SK-N-MC (cell line): ENCODE measurements at regions not wholly inside any gene's neighbourhood (a gene's known extent, or its start where the extent isn't known, plus 50 kb on each side); places are given as distances from the start of the nearest gene placed in this dataset.

ENCODE experiments used
- DNase-seq: peaks from one replicate; pipeline ENCODE4 v3.0.0-alpha.2; 2011; ENCODE audit warnings: low read depth, low spot score
- H3K27ac ChIP-seq: fragments of 200-600 bp; sonication (generic); 2 replicates; pipeline ENCODE4 v1.5.1; 2016; ENCODE audit warnings: mixed run types
- H3K36me3 ChIP-seq: fragments of 200-600 bp; sonication (generic); 2 replicates; pipeline ENCODE4 v1.6.1; 2017; ENCODE audit warnings: antibody characterized with exemption, low read length, mixed read lengths; ENCODE audit not compliant: insufficient read depth
- H3K4me3 ChIP-seq: fragments of 200-600 bp; sonication (generic); 2 replicates; pipeline ENCODE4 v1.5.1; 2016
- H3K9ac ChIP-seq: fragments of 200-600 bp; sonication (generic); 2 replicates; pipeline ENCODE4 v1.8.0; 2017; ENCODE audit warnings: mixed run types, mixed read lengths; ENCODE audit not compliant: insufficient read length
- H3K9me3 ChIP-seq: fragments of 200-600 bp; sonication (generic); 2 replicates; pipeline ENCODE4 v1.6.1; 2017; ENCODE audit warnings: low read depth, mild to moderate bottlenecking, antibody characterized with exemption, low read length, moderate library complexity, mixed read lengths
- EZH2 ChIP-seq: fragments of 200-600 bp; sonication (generic); IDR thresholded peaks from one replicate; pipeline ENCODE4 v1.6.1; 2017; ENCODE audit warnings: antibody characterized with exemption
- FOXP2 ChIP-seq: optimal IDR thresholded peaks from 2 replicates; pipeline ENCODE3; 2011; ENCODE audit warnings: mild to moderate bottlenecking, moderate library complexity; ENCODE audit not compliant: insufficient read depth; ENCODE audit errors: extremely low read length, control extremely low read depth
- POLR2AphosphoS5 ChIP-seq: IDR thresholded peaks from 2 replicates; pipeline ENCODE4 v1.6.1; 2012; ENCODE audit warnings: mild to moderate bottlenecking, low read depth, low read length, borderline replicate concordance

DNA sequence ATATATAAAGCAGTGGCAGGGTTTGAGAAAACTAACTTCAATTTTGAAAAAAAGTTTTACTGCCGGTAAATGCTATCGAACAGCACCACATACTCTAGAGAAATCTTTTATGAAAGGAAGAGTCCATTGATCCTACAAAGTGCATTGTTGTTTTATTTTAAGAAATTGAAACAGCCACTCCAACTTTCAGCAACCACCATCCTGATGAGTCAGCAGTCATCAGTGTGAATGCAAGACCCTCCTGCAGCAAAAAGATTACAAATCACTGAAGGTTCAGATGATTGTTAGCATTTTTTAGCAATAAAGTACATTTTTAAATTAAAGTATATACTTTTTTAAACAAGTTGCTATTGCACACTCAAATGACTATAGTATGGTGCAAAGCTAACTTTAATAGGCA, 1017.7 kb upstream of the CRIM1 start:
- no peak for DNase-seq
- no peak overlapping the region for H3K9ac ChIP-seq
- H3K9me3 ChIP-seq, result no peaks in the 10 kb centered on the region
- H3K27ac ChIP-seq, result no peak overlapping the region
- H3K4me3 ChIP-seq, result no peak overlapping the region
- TF ChIP-seq POLR2AphosphoS5 (no peak), FOXP2 (no peak)
- no peaks in the 10 kb centered on the region for H3K36me3 ChIP-seq

DNA sequence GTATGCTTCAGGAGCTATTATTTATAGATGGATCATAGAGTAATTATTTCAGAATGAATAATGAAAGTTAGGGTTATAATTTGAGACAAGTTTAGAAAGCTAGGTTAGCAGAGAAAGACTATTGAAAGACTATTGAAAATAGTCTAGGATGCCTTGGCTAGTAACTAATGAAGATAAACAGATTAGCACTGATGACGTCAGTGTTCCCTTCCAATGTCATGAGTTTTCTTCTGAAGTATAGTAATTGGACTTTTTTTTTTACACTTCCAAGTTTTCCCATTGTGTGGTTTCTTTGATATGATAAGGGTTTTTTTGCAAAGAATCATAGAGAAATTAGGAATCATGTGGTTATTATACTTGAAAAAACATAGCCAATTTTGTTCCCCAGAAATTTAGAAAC, 1041.5 kb upstream of the CRIM1 start:
- H3K27ac ChIP-seq, result no peak overlapping the region
- TF ChIP-seq EZH2 (no peak), FOXP2 (no peak), POLR2AphosphoS5 (no peak)
- H3K9me3 ChIP-seq, result no peaks in the 10 kb centered on the region
- DNase-seq, result no peak
- H3K4me3 ChIP-seq, result no peak overlapping the region
- H3K36me3 ChIP-seq, result no peaks in the 10 kb centered on the region
- H3K9ac ChIP-seq, result no peak overlapping the region

DNA sequence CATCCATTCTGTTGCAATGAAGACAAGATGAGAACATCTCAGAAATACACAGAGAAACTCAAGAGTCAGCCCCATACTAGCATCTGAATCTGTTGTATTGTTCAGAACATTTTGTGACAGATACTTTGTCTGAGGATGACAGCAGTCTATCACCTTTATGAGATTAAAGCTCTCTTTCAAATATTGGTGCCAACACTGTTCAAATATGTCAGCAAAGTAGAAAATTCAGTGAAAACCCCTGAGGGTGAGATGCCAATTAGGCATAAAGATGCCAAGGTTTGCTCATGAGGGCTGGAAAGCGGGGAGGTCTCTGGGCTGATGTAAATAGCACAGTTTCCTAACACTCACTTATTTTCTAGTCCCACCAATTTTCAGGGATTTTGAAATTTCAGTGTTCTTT, 1054.2 kb upstream of the CRIM1 start:
- Histone ChIP-seq H3K27ac (no peak overlapping the region), H3K4me3 (no peak overlapping the region), H3K36me3 (no peaks in the 10 kb centered on the region), H3K9me3 (no peaks in the 10 kb centered on the region), H3K9ac (no peak overlapping the region)
- no peak for DNase-seq
- TF ChIP-seq FOXP2, result no peak
- TF ChIP-seq POLR2AphosphoS5, result no peak
- no peak for TF ChIP-seq EZH2

DNA sequence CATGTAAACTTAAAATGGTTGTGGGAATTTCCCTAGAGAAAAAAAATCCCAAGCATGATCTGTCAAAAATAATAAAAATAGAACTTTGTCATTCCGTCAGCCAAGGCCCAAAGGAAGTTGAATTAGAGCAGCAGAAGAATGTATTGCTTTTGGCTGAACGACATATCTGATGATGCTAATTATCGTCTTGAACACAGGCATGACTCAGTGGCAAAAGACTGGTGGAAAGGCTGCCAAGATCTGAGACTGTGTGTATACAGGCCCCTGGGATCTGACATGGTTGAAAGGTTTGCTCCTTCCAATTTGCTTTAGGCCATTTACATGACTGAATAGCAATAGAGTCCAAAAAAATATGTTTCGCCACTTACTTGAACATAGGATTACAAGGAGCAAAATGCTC, 1057.1 kb upstream of the CRIM1 start:
- Histone ChIP-seq H3K27ac (no peak overlapping the region), H3K9me3 (no peaks in the 10 kb centered on the region), H3K9ac (no peak overlapping the region), H3K36me3 (no peaks in the 10 kb centered on the region), H3K4me3 (no peak overlapping the region)
- TF ChIP-seq FOXP2 (no peak), EZH2 (no peak), POLR2AphosphoS5 (no peak)
- no peak for DNase-seq

- Histone ChIP-seq H3K36me3 (no peaks in the 10 kb centered on the region), H3K9ac (no peak overlapping the region), H3K9me3 (no peaks in the 10 kb centered on the region), H3K4me3 (no peak overlapping the region), H3K27ac (no peak overlapping the region)
- no peak for DNase-seq
- TF ChIP-seq EZH2, result no peak
- no peak for TF ChIP-seq FOXP2
- TF ChIP-seq POLR2AphosphoS5, result no peak
Observed at GRCh38 chr2:35297403-35297802, 1058.2 kb upstream of the CRIM1 start.

DNA sequence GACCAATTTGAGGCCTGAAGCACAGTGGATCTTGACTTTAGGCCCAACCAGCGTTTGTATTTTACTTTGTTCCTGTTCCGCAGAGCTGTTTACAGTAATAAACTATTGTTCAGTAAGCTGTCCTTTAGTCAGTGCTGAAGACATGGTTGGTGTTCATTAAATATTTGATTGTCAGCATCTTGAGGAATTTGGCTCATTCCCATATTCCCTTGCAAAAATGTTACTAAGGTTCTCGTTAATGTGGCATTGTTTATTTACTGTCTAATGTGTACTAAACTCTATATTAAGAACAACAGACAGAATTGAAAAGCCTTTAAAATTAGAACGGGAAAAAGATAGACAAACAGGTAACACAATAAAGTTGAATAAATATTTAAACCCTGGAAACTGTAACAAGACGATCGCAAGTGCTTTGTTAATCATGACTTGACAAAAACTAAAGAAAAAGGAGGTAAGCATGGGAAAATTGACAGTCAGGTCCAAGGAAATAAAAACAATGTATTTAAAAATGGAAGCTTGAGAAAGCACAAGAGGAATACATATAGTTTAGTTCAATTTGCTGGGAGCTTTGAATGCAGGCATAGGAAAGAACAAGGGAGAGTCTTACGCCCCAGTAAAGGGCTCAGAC, 1060.8 kb upstream of the CRIM1 start:
- H3K36me3 ChIP-seq, result no peaks in the 10 kb centered on the region
- no peak for TF ChIP-seq EZH2
- TF ChIP-seq FOXP2, result no peak
- TF ChIP-seq POLR2AphosphoS5, result no peak
- H3K27ac ChIP-seq, result no peak overlapping the region
- no peak overlapping the region for H3K9ac ChIP-seq
- H3K4me3 ChIP-seq, result no peak overlapping the region
- no peaks in the 10 kb centered on the region for H3K9me3 ChIP-seq
- no peak for DNase-seq

GRCh38 chr2:35293261-35293660, 1062.3 kb upstream of the CRIM1 start:
- Histone ChIP-seq H3K9me3 (no peaks in the 10 kb centered on the region), H3K36me3 (no peaks in the 10 kb centered on the region), H3K27ac (peak overlapping the region; percentile 75), H3K4me3 (peak overlapping the region; percentile 55), H3K9ac (no peak overlapping the region)
- DNase-seq, result no peak
- TF ChIP-seq FOXP2 (no peak), POLR2AphosphoS5 (no peak), EZH2 (no peak)

GRCh38 chr2:35292199-35292598, 1063.4 kb upstream of the CRIM1 start:
- no peak overlapping the region for H3K9ac ChIP-seq
- H3K36me3 ChIP-seq, result no peaks in the 10 kb centered on the region
- DNase-seq, result no peak
- no peak for TF ChIP-seq POLR2AphosphoS5
- no peak for TF ChIP-seq FOXP2
- TF ChIP-seq EZH2, result no peak
- H3K9me3 ChIP-seq, result no peaks in the 10 kb centered on the region
- H3K27ac ChIP-seq, result no peak overlapping the region
- no peak overlapping the region for H3K4me3 ChIP-seq

DNA sequence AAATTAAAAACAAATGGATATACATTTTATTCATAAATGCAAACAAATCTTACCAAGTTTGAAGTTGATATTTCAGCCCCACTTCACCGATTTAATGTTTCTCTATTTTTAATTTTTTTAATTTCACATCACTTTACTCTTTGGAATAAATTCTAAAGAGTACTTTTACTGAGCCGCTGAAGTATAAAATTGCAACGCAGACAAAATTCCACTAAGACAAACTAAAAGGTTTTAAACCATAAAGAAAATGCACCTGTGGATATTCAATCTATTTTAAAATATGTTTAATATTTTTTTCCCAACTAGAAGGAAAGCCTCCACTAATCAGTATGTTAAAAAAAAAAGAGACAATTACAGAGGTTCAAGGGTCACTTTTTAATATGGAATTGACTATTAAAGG, 1073.9 kb upstream of the CRIM1 start:
- DNase-seq, result no peak
- Histone ChIP-seq H3K36me3 (no peaks in the 10 kb centered on the region), H3K4me3 (no peak overlapping the region), H3K9me3 (no peaks in the 10 kb centered on the region), H3K27ac (no peak overlapping the region), H3K9ac (no peak overlapping the region)
- TF ChIP-seq EZH2 (no peak), FOXP2 (no peak), POLR2AphosphoS5 (no peak)
